Astrocyte (in vitro differentiated cells and primary cell): ENCODE measurements at regions not wholly inside any gene's neighbourhood (a gene's known extent, or its start where the extent isn't known, plus 50 kb on each side); places are given as distances from the start of the nearest gene placed in this dataset.

Experiments
- DNase-seq: peaks from one replicate; pipeline ENCODE4 v3.0.0-alpha.2; 2010; ENCODE audit warnings: low read depth
- FAIRE-seq: peaks from 2 replicates; lab custom pipeline; 2011; peaks lifted over from hg19 to GRCh38; lab: Jason Lieb, UNC
- H2AFZ ChIP-seq: 2 replicates; pipeline ENCODE4 v1.6.0; 2012; ENCODE audit warnings: low read depth, low read length, inconsistent platforms
- H3K27ac ChIP-seq: 2 replicates; pipeline ENCODE4 v1.5.1; 2011; ENCODE audit warnings: low read depth, low read length, inconsistent platforms
- H3K27me3 ChIP-seq: 2 replicates; pipeline ENCODE4 v1.6.0; 2011; ENCODE audit warnings: low read length, inconsistent platforms; ENCODE audit not compliant: insufficient read depth
- H3K36me3 ChIP-seq: 2 replicates; pipeline ENCODE4 v1.5.1; 2011; ENCODE audit warnings: low read length, inconsistent platforms; ENCODE audit not compliant: insufficient read depth
- H3K4me1 ChIP-seq: 2 replicates; pipeline ENCODE4 v1.5.1; 2011; ENCODE audit warnings: low read length, inconsistent platforms; ENCODE audit not compliant: insufficient read depth
- H3K4me2 ChIP-seq: 2 replicates; pipeline ENCODE4 v1.6.0; 2012; ENCODE audit warnings: low read length, inconsistent platforms
- H3K4me3 ChIP-seq: 2 replicates; pipeline ENCODE4 v1.5.1; 2011; ENCODE audit warnings: low read depth, mild to moderate bottlenecking, low read length, inconsistent platforms; ENCODE audit not compliant: insufficient read depth
- H3K79me2 ChIP-seq: 2 replicates; pipeline ENCODE4 v1.6.0; 2012; ENCODE audit warnings: mild to moderate bottlenecking, low read length, inconsistent platforms; ENCODE audit not compliant: insufficient read depth
- H3K9ac ChIP-seq: 2 replicates; pipeline ENCODE4 v1.6.0; 2012; ENCODE audit warnings: mild to moderate bottlenecking, low read length, inconsistent platforms
- H3K9me3 ChIP-seq: 2 replicates; pipeline ENCODE4 v1.5.1; 2012; ENCODE audit warnings: low read depth, mild to moderate bottlenecking, low read length, inconsistent platforms; ENCODE audit not compliant: insufficient read depth
- H4K20me1 ChIP-seq: 2 replicates; pipeline ENCODE4 v1.6.0; 2012; ENCODE audit warnings: low read length, inconsistent platforms; ENCODE audit not compliant: insufficient read depth
- H3K27ac Mint-ChIP-seq: one replicate; pipeline ENCODE4 v1.8.0; 2021; ENCODE audit warnings: mild to moderate bottlenecking, mixed read lengths; ENCODE audit not compliant: unreplicated experiment
- H3K27me3 Mint-ChIP-seq: one replicate; pipeline ENCODE4 v1.8.0; 2021; ENCODE audit warnings: low read depth, mixed read lengths; ENCODE audit not compliant: unreplicated experiment
- H3K36me3 Mint-ChIP-seq: one replicate; pipeline ENCODE4 v1.8.0; 2021; ENCODE audit warnings: low read depth, mixed read lengths; ENCODE audit not compliant: unreplicated experiment
- H3K4me1 Mint-ChIP-seq: one replicate; pipeline ENCODE4 v1.8.0; 2021; ENCODE audit warnings: low read depth, mixed read lengths; ENCODE audit not compliant: unreplicated experiment
- H3K4me3 Mint-ChIP-seq: one replicate; pipeline ENCODE4 v1.8.0; 2021; ENCODE audit warnings: mild to moderate bottlenecking, moderate library complexity, mixed read lengths; ENCODE audit not compliant: unreplicated experiment
- H3K9me3 Mint-ChIP-seq: one replicate; pipeline ENCODE4 v1.8.0; 2021; ENCODE audit warnings: mild to moderate bottlenecking, mixed read lengths; ENCODE audit not compliant: unreplicated experiment
- EZH2 ChIP-seq: IDR thresholded peaks from 2 replicates; pipeline ENCODE4 v1.6.1; 2012; ENCODE audit warnings: mild to moderate bottlenecking, low read length, inconsistent platforms; ENCODE audit not compliant: insufficient read depth
- TF ChIP-seq, protein P1 (sequence below): IDR thresholded peaks from 2 replicates; pipeline ENCODE4 v1.5.1; 2011; ENCODE audit warnings: low read depth, mild to moderate bottlenecking, inconsistent platforms, low read length, moderate library complexity; ENCODE audit not compliant: insufficient read depth

DNA sequence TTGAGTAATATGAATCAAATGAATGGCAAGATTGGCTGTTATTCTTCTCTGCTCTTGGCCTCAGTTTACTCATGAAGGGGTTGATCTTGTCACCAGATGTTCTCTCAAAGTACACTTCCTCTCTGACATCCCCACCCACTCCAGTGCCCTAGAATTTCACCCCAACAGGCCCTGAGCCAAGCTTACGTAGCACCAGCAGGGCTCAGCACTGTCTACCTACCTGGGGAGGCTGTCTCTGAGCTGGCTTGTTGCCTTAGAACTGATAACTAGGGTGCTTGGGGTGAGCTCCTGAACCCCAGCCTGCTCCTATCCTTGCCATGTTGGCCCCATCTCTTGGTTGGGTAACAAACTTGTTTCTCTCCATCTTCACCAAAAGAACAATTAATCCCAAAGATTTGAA lies 159.1 kb upstream of the USP24 start:
- Histone ChIP-seq H3K4me2 (no peak overlapping the region), H3K27ac (no peak overlapping the region), H3K4me1 (no peaks in the 10 kb centered on the region), H4K20me1 (no peaks in the 10 kb centered on the region), H3K27me3 (no peaks in the 10 kb centered on the region), H3K36me3 (no peaks in the 10 kb centered on the region), H3K4me3 (no peak overlapping the region), H2AFZ (no peak overlapping the region), H3K9ac (no peak overlapping the region), H3K9me3 (no peaks in the 10 kb centered on the region), H3K79me2 (no peaks in the 10 kb centered on the region)
- Mint-ChIP-seq H3K4me1 (no peaks in the 10 kb centered on the region), H3K36me3 (no peaks in the 10 kb centered on the region), H3K27me3 (peaks cover 18% of the 10 kb centered on the region), H3K4me3 (no peak overlapping the region), H3K9me3 (no peaks in the 10 kb centered on the region), H3K27ac (no peak overlapping the region)
- TF ChIP-seq, protein P1, sequence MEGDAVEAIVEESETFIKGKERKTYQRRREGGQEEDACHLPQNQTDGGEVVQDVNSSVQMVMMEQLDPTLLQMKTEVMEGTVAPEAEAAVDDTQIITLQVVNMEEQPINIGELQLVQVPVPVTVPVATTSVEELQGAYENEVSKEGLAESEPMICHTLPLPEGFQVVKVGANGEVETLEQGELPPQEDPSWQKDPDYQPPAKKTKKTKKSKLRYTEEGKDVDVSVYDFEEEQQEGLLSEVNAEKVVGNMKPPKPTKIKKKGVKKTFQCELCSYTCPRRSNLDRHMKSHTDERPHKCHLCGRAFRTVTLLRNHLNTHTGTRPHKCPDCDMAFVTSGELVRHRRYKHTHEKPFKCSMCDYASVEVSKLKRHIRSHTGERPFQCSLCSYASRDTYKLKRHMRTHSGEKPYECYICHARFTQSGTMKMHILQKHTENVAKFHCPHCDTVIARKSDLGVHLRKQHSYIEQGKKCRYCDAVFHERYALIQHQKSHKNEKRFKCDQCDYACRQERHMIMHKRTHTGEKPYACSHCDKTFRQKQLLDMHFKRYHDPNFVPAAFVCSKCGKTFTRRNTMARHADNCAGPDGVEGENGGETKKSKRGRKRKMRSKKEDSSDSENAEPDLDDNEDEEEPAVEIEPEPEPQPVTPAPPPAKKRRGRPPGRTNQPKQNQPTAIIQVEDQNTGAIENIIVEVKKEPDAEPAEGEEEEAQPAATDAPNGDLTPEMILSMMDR, result no peak
- TF ChIP-seq EZH2, result no peak
- DNase-seq (no peak), FAIRE-seq (no peak)

DNA sequence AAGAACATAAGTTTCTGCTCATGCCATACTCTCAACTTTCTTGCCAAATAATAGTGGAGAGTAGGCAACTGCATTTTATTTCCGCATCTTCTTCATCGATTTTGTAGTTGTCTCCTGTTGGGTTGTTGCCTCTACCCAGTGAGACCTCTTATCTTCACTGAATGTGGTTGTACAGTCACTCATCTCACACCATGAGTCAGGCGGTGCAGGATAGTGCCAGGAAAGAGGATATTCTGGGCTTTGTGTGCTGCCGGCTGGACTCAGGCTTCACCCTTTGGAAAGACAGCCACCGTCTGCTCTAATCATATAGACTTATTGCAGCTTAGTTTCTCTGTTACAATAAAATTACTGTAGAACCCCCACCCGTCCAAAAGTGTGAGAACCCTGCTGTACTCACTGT lies 154.3 kb upstream of the USP24 start:
- Mint-ChIP-seq H3K4me3 (no peak overlapping the region), H3K4me1 (no peaks in the 10 kb centered on the region), H3K36me3 (no peaks in the 10 kb centered on the region), H3K27ac (no peak overlapping the region), H3K27me3 (peaks cover 29% of the 10 kb centered on the region), H3K9me3 (peaks cover 4% of the 10 kb centered on the region)
- no peaks in the 10 kb centered on the region for H3K79me2 ChIP-seq
- no peak overlapping the region for H3K4me2 ChIP-seq
- FAIRE-seq, result peak; percentile 17
- H3K4me3 ChIP-seq, result no peak overlapping the region
- no peak overlapping the region for H3K9ac ChIP-seq
- H3K27ac ChIP-seq, result no peak overlapping the region
- no peaks in the 10 kb centered on the region for H3K4me1 ChIP-seq
- H4K20me1 ChIP-seq, result no peaks in the 10 kb centered on the region
- no peak for TF ChIP-seq EZH2
- TF ChIP-seq, protein P1, result no peak
- H3K27me3 ChIP-seq, result no peaks in the 10 kb centered on the region
- no peaks in the 10 kb centered on the region for H3K9me3 ChIP-seq
- no peak overlapping the region for H2AFZ ChIP-seq
- no peaks in the 10 kb centered on the region for H3K36me3 ChIP-seq
- DNase-seq, result peak; percentile 69

DNA sequence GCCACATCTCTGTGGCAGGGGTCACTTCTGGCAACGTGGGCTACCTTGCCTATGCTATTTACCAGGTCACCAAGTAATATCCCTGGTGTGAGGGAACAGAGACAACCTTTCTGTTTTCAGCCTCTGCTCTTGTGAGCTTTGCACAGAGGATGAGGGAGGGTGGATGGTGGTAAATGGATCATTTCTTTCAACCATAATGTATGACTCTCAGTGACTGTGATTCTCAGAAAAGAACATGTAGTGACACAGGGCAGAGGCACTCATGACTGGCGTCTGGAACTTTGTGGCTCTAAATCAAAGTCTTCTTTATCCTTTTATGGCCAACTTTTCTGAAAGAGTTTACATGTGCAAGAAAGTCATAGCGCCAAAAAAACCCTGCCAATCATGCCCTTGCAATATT lies 153.5 kb upstream of the USP24 start:
- H4K20me1 ChIP-seq, result no peaks in the 10 kb centered on the region
- TF ChIP-seq, protein P1, result no peak
- no peak for TF ChIP-seq EZH2
- no peak overlapping the region for H3K9ac ChIP-seq
- no peak overlapping the region for H3K4me2 ChIP-seq
- no peaks in the 10 kb centered on the region for H3K27me3 ChIP-seq
- H3K4me1 Mint-ChIP-seq, result no peaks in the 10 kb centered on the region
- no peak for FAIRE-seq
- H3K9me3 Mint-ChIP-seq, result peaks cover 4% of the 10 kb centered on the region
- no peak overlapping the region for H3K4me3 ChIP-seq
- no peak overlapping the region for H2AFZ ChIP-seq
- no peaks in the 10 kb centered on the region for H3K36me3 ChIP-seq
- H3K36me3 Mint-ChIP-seq, result no peaks in the 10 kb centered on the region
- H3K27me3 Mint-ChIP-seq, result peaks cover 32% of the 10 kb centered on the region
- DNase-seq, result no peak
- no peaks in the 10 kb centered on the region for H3K4me1 ChIP-seq
- no peaks in the 10 kb centered on the region for H3K79me2 ChIP-seq
- no peak overlapping the region for H3K4me3 Mint-ChIP-seq
- H3K9me3 ChIP-seq, result no peaks in the 10 kb centered on the region
- H3K27ac Mint-ChIP-seq, result no peak overlapping the region
- H3K27ac ChIP-seq, result no peak overlapping the region
